ENCODE measurements at regions not wholly inside any gene's neighbourhood (a gene's known extent, or its start where the extent isn't known, plus 50 kb on each side); places are given as distances from the start of the nearest gene placed in this dataset.

GRCh38 chr5:73312872-73313510, 135.6 kb downstream of the FOXD1 start:
- H3K79me2 ChIP-seq (ENCODE audit: control insufficient read depth, insufficient read depth, low read length): no peaks in the 10 kb centered on the region
- dilution Hi-C loops (cut with MboI; ENCODE audit: extremely low pct_ligation_motif_present, low sequenced_read_pairs): no loop called here
- no peaks in the 10 kb centered on the region for H3K9me1 ChIP-seq (ENCODE audit: control insufficient read depth, extremely low read depth, insufficient read depth, low read length)
- TF ChIP-seq, protein P1, sequence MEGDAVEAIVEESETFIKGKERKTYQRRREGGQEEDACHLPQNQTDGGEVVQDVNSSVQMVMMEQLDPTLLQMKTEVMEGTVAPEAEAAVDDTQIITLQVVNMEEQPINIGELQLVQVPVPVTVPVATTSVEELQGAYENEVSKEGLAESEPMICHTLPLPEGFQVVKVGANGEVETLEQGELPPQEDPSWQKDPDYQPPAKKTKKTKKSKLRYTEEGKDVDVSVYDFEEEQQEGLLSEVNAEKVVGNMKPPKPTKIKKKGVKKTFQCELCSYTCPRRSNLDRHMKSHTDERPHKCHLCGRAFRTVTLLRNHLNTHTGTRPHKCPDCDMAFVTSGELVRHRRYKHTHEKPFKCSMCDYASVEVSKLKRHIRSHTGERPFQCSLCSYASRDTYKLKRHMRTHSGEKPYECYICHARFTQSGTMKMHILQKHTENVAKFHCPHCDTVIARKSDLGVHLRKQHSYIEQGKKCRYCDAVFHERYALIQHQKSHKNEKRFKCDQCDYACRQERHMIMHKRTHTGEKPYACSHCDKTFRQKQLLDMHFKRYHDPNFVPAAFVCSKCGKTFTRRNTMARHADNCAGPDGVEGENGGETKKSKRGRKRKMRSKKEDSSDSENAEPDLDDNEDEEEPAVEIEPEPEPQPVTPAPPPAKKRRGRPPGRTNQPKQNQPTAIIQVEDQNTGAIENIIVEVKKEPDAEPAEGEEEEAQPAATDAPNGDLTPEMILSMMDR (optimal IDR thresholded peaks at IDR 0.05 in 1 of 3, IDR thresholded peaks at IDR 0.05 in 1 of 3, conservative IDR thresholded peaks at IDR 0.05 in 1 of 3; ENCODE audit: extremely low read depth in 1 of 3, insufficient read depth in 2 of 3, low read length in 3 of 3): no peak
- no peak for TF ChIP-seq EZH2 (IDR thresholded peaks at IDR 0.05; ENCODE audit: low read length)
- H3K27ac ChIP-seq (ENCODE audit: control insufficient read depth, insufficient read depth, low read length): no peak overlapping the region
- H3K4me3 ChIP-seq (ENCODE audit: control insufficient read depth in 2 of 3, extremely low read depth in 1 of 3, insufficient read depth in 2 of 3, low read depth in 1 of 3, low read length in 3 of 3): no peak overlapping the region
- no peak overlapping the region for H2AFZ ChIP-seq (ENCODE audit: control insufficient read depth, low read length)
- H4K20me1 ChIP-seq (ENCODE audit: control insufficient read depth, extremely low read depth, insufficient read depth, low read length): no peaks in the 10 kb centered on the region
- DNase-seq (ENCODE audit: low read depth, low spot score): no peak
- no peaks in the 10 kb centered on the region for H3K27me3 ChIP-seq (ENCODE audit: control insufficient read depth, extremely low read depth, insufficient read depth, low read length)
- no peak overlapping the region for H3K4me2 ChIP-seq (ENCODE audit: control insufficient read depth, extremely low read depth, insufficient read depth, low read depth, low read length)
- no peak overlapping the region for H3K9ac ChIP-seq (ENCODE audit: control insufficient read depth, extremely low read depth, insufficient read depth, low read length)
- no peaks in the 10 kb centered on the region for H3K36me3 ChIP-seq (ENCODE audit: control insufficient read depth in 2 of 2, extremely low read depth in 1 of 2, insufficient read depth in 2 of 2, low read length in 2 of 2)
- no peaks in the 10 kb centered on the region for H3K9me3 ChIP-seq (ENCODE audit: control insufficient read depth, low read depth, low read length)
- FAIRE-seq: no peak
- peaks cover 24% of the 10 kb centered on the region for H3K4me1 ChIP-seq (ENCODE audit: control insufficient read depth, extremely low read depth, insufficient read depth, low read length)

- no peak overlapping the region for H3K4me3 ChIP-seq (ENCODE audit: control insufficient read depth in 2 of 3, extremely low read depth in 1 of 3, insufficient read depth in 2 of 3, low read depth in 1 of 3, low read length in 3 of 3)
- no peaks in the 10 kb centered on the region for H3K27me3 ChIP-seq (ENCODE audit: control insufficient read depth, extremely low read depth, insufficient read depth, low read length)
- no peaks in the 10 kb centered on the region for H3K79me2 ChIP-seq (ENCODE audit: control insufficient read depth, insufficient read depth, low read length)
- H3K4me1 ChIP-seq (ENCODE audit: control insufficient read depth, extremely low read depth, insufficient read depth, low read length): peaks cover 24% of the 10 kb centered on the region
- dilution Hi-C loops (cut with MboI; ENCODE audit: extremely low pct_ligation_motif_present, low sequenced_read_pairs): no loop called here
- H3K9me1 ChIP-seq (ENCODE audit: control insufficient read depth, extremely low read depth, insufficient read depth, low read length): no peaks in the 10 kb centered on the region
- TF ChIP-seq EZH2 (IDR thresholded peaks at IDR 0.05; ENCODE audit: low read length): no peak
- TF ChIP-seq, protein P1 (optimal IDR thresholded peaks at IDR 0.05 in 1 of 3, IDR thresholded peaks at IDR 0.05 in 1 of 3, conservative IDR thresholded peaks at IDR 0.05 in 1 of 3; ENCODE audit: extremely low read depth in 1 of 3, insufficient read depth in 2 of 3, low read length in 3 of 3): no peak
- no peaks in the 10 kb centered on the region for H3K36me3 ChIP-seq (ENCODE audit: control insufficient read depth in 2 of 2, extremely low read depth in 1 of 2, insufficient read depth in 2 of 2, low read length in 2 of 2)
- DNase-seq (ENCODE audit: low read depth, low spot score) (no peak), FAIRE-seq (peak; percentile 69)
- peak overlapping the region; percentile 55 for H3K27ac ChIP-seq (ENCODE audit: control insufficient read depth, insufficient read depth, low read length)
- no peak overlapping the region for H3K9ac ChIP-seq (ENCODE audit: control insufficient read depth, extremely low read depth, insufficient read depth, low read length)
- H2AFZ ChIP-seq (ENCODE audit: control insufficient read depth, low read length): no peak overlapping the region
- no peaks in the 10 kb centered on the region for H3K9me3 ChIP-seq (ENCODE audit: control insufficient read depth, low read depth, low read length)
- H4K20me1 ChIP-seq (ENCODE audit: control insufficient read depth, extremely low read depth, insufficient read depth, low read length): no peaks in the 10 kb centered on the region
- H3K4me2 ChIP-seq (ENCODE audit: control insufficient read depth, extremely low read depth, insufficient read depth, low read depth, low read length): peak overlapping the region; percentile 44
These were observed 136.3 kb downstream of the FOXD1 start for GRCh38 chr5:73312146-73312871.
